A549 (cell line): ENCODE measurements at regions not wholly inside any gene's neighbourhood (a gene's known extent, or its start where the extent isn't known, plus 50 kb on each side); places are given as distances from the start of the nearest gene placed in this dataset.

ENCODE experiments used
- BHLHE40 ChIP-seq: IDR thresholded peaks from 2 replicates; pipeline ENCODE4 v1.6.1; 2012; ENCODE audit warnings: low read depth, low read length, inconsistent platforms
- CBX8 ChIP-seq: fragments of 200-600 bp; sonication (generic); IDR thresholded peaks from 2 replicates; pipeline ENCODE4 v1.6.1; 2016
- CHD2 ChIP-seq: fragments of 150-350 bp; IDR thresholded peaks from 2 replicates; pipeline ENCODE4 v1.6.1; 2014; ENCODE audit warnings: low read length; ENCODE audit not compliant: partially characterized antibody
- CTCF ChIP-seq: fragments of >200 bp; sonication (Bioruptor Twin); formaldehyde crosslinking; IDR thresholded peaks from 3 replicates; pipeline ENCODE4 v1.5.1; 2016
- EHMT2 ChIP-seq: fragments of 200-600 bp; sonication (generic); IDR thresholded peaks from 2 replicates; pipeline ENCODE4 v1.6.1; 2016; ENCODE audit warnings: antibody characterized with exemption, low read depth, mild to moderate bottlenecking, moderate library complexity
- ELK1 ChIP-seq: fragments of 150-350 bp; IDR thresholded peaks from 2 replicates; pipeline ENCODE4 v1.6.1; 2014; ENCODE audit warnings: low read depth, mild to moderate bottlenecking, low read length
- FOXS1 ChIP-seq: fragments of 250-450 bp; sonication (Bioruptor Pico); IDR thresholded peaks from 2 replicates; pipeline ENCODE4 v1.5.0; 2020; ENCODE audit warnings: mild to moderate bottlenecking, moderate library complexity
- GATA3 ChIP-seq: IDR thresholded peaks from 2 replicates; pipeline ENCODE4 v1.6.1; 2012; ENCODE audit warnings: borderline replicate concordance
- HEYL ChIP-seq: fragments of 250-450 bp; sonication (Bioruptor Pico); IDR thresholded peaks from 2 replicates; pipeline ENCODE4 v1.8.0; 2021; ENCODE audit warnings: mild to moderate bottlenecking, moderate library complexity
- HMGXB4 ChIP-seq: fragments of 250-450 bp; sonication (Bioruptor Pico); IDR thresholded peaks from 2 replicates; pipeline ENCODE4 v1.5.0; 2021; ENCODE audit warnings: mild to moderate bottlenecking, moderate library complexity, borderline replicate concordance
- HOXA7 ChIP-seq: fragments of 250-450 bp; sonication (Bioruptor Pico); IDR thresholded peaks from 2 replicates; pipeline ENCODE4 v1.5.0; 2020; ENCODE audit warnings: mild to moderate bottlenecking, moderate library complexity
- JUNB ChIP-seq: fragments of >200 bp; sonication (Bioruptor Twin); formaldehyde crosslinking; IDR thresholded peaks from 2 replicates; pipeline ENCODE4 v1.6.1; 2016
- KDM5A ChIP-seq: fragments of 200-600 bp; sonication (generic); IDR thresholded peaks from 2 replicates; pipeline ENCODE4 v1.6.1; 2016; ENCODE audit warnings: antibody characterized with exemption, mild to moderate bottlenecking
- MAX ChIP-seq: IDR thresholded peaks from 2 replicates; pipeline ENCODE4 v1.6.1; 2012
- MAZ ChIP-seq: fragments of 150-350 bp; IDR thresholded peaks from 2 replicates; pipeline ENCODE4 v1.6.1; 2014; ENCODE audit warnings: antibody characterized with exemption, low read depth, low read length, borderline replicate concordance
- MYC ChIP-seq: IDR thresholded peaks from 2 replicates; pipeline ENCODE4 v1.6.1; 2012; ENCODE audit warnings: mild to moderate bottlenecking, inconsistent platforms, low read length, improper control_type of control experiment, borderline replicate concordance
- NFE2L2 ChIP-seq: fragments of 150-350 bp; conservative IDR thresholded peaks from 2 replicates; pipeline ENCODE4 v1.6.1; 2014; ENCODE audit warnings: low read length
- NPAS2 ChIP-seq: fragments of 250-450 bp; sonication (Bioruptor Pico); IDR thresholded peaks from 2 replicates; pipeline ENCODE4 v1.8.0; 2022; ENCODE audit warnings: mild to moderate bottlenecking, moderate library complexity, borderline replicate concordance
- NR3C1 ChIP-seq: fragments of >200 bp; sonication (Bioruptor Twin); formaldehyde crosslinking; IDR thresholded peaks from 3 replicates; pipeline ENCODE4 v1.6.1; 2017
- PHF8 ChIP-seq: fragments of 200-600 bp; sonication (generic); IDR thresholded peaks from 2 replicates; pipeline ENCODE4 v1.6.1; 2016; ENCODE audit warnings: low read depth, mild to moderate bottlenecking, antibody characterized with exemption, moderate library complexity, borderline replicate concordance
- POLR2A ChIP-seq: IDR thresholded peaks from 2 replicates; pipeline ENCODE4 v1.6.1; 2012; ENCODE audit warnings: mild to moderate bottlenecking, low read length
- POLR2AphosphoS2 ChIP-seq: conservative IDR thresholded peaks from 2 replicates; pipeline ENCODE4 v1.6.1; 2012; ENCODE audit warnings: low read length, improper control_type of control experiment, inconsistent platforms
- RARB ChIP-seq: fragments of 250-450 bp; sonication (Bioruptor Pico); IDR thresholded peaks from 2 replicates; pipeline ENCODE4 v1.8.0; 2021; ENCODE audit warnings: mild to moderate bottlenecking, moderate library complexity
- RCOR1 ChIP-seq: fragments of 150-350 bp; IDR thresholded peaks from 2 replicates; pipeline ENCODE4 v1.6.1; 2014; ENCODE audit warnings: antibody characterized with exemption, low read length, low read depth
- REST ChIP-seq: fragments of 200-600 bp; sonication (generic); IDR thresholded peaks from 2 replicates; pipeline ENCODE4 v1.6.1; 2016; ENCODE audit warnings: antibody characterized with exemption, mild to moderate bottlenecking, moderate library complexity
- RFX5 ChIP-seq: fragments of 450-650 bp; IDR thresholded peaks from 2 replicates; pipeline ENCODE4 v1.7.1; 2014; ENCODE audit warnings: antibody characterized with exemption, mild to moderate bottlenecking, moderate library complexity
- TFCP2L1 ChIP-seq: fragments of 250-450 bp; sonication (Bioruptor Pico); IDR thresholded peaks from 2 replicates; pipeline ENCODE4 v1.5.0; 2021; ENCODE audit warnings: mild to moderate bottlenecking
- USF2 ChIP-seq: fragments of 450-650 bp; IDR thresholded peaks from 2 replicates; pipeline ENCODE4 v1.6.1; 2014; ENCODE audit warnings: antibody characterized with exemption
- ZC3H11A ChIP-seq: fragments of 450-650 bp; IDR thresholded peaks from 2 replicates; pipeline ENCODE4 v1.6.1; 2014; ENCODE audit warnings: antibody characterized with exemption, mild to moderate bottlenecking
- ZNF302 ChIP-seq: fragments of 250-450 bp; sonication (Bioruptor Pico); IDR thresholded peaks from 2 replicates; pipeline ENCODE4 v1.9.0; 2021; ENCODE audit warnings: inconsistent platforms, mild to moderate bottlenecking, moderate library complexity
- ZSCAN20 ChIP-seq: fragments of 250-450 bp; sonication (Bioruptor Pico); IDR thresholded peaks from 2 replicates; pipeline ENCODE4 v1.8.0; 2022; ENCODE audit warnings: mild to moderate bottlenecking, moderate library complexity

- no peak for TF ChIP-seq CTCF
- no peak for TF ChIP-seq GATA3
- TF ChIP-seq RCOR1 = no peak
- TF ChIP-seq JUNB = no peak
- no peak for TF ChIP-seq RARB
- TF ChIP-seq MYC = no peak
- no peak for TF ChIP-seq FOXS1
- TF ChIP-seq RFX5 = no peak
- TF ChIP-seq MAZ = no peak
- no peak for TF ChIP-seq ZSCAN20 (CRISPR knock-in tag)
- peak; percentile 49; the same call in 1 of the 2 replicates for TF ChIP-seq PHF8
- TF ChIP-seq BHLHE40 = no peak
- TF ChIP-seq HEYL (CRISPR knock-in tag) = no peak
- peak; percentile 64 for TF ChIP-seq REST
- TF ChIP-seq EHMT2 = no peak
- peak; percentile 50 for TF ChIP-seq POLR2A
- TF ChIP-seq HOXA7 (CRISPR knock-in tag) = no peak
- no peak for TF ChIP-seq NPAS2 (CRISPR knock-in tag)
- no peak for TF ChIP-seq ELK1
- no peak for TF ChIP-seq NFE2L2
- TF ChIP-seq CHD2 = no peak
- TF ChIP-seq POLR2AphosphoS2 = no peak
- no peak for TF ChIP-seq HMGXB4 (CRISPR knock-in tag)
- no peak for TF ChIP-seq CBX8
- no peak for TF ChIP-seq NR3C1
- no peak for TF ChIP-seq ZNF302 (CRISPR knock-in tag)
- no peak for TF ChIP-seq KDM5A
- TF ChIP-seq USF2 = no peak
- no peak for TF ChIP-seq ZC3H11A
- TF ChIP-seq MAX = peak; percentile 18; the same call in 1 of the 2 replicates
- TF ChIP-seq TFCP2L1 (CRISPR knock-in tag) = no peak
Measured at GRCh38 chr15:22257047-22258008, 177.0 kb downstream of the OR4M2 start (continued).
